GM12878 (cell line): ENCODE measurements at regions not wholly inside any gene's neighbourhood (a gene's known extent, or its start where the extent isn't known, plus 50 kb on each side); places are given as distances from the start of the nearest gene placed in this dataset.

Experiments used
- ATAC-seq: fragments of 200-7000 bp; cut with Tn5 transposase; 3 replicates; pipeline ENCODE4 v1.9.1; 2020; ENCODE audit warnings: mild to moderate bottlenecking, moderate library complexity
- BruUV-seq: library from RNA; stranded (reverse); fragments of 400-500 nt; replicated peaks from 2 replicates; lab custom pipeline; 2021; lab: Mats Ljungman, UMichigan
- CTCF ChIA-PET: fragments of 300-600 bp; sonication (Branson Sonifier 250); formaldehyde crosslinking; extraction: SDS; loops from one replicate; lab custom pipeline; 2021; ENCODE audit warnings: inconsistent platforms; lab: Yijun Ruan, JAX
- POLR2A ChIA-PET: fragments of 350-600 bp; formaldehyde crosslinking; extraction: SDS; loops from one replicate; lab custom pipeline; 2021; ENCODE audit warnings: inconsistent platforms; lab: Charles Lee
- RAD21 ChIA-PET: fragments of 300-600 bp; sonication (Branson Sonifier 250); formaldehyde crosslinking; loops from one replicate; lab custom pipeline; 2023; ENCODE audit warnings: antibody characterized with exemption; ENCODE audit not compliant: unreplicated experiment; lab: Charles Lee
- SMC1A ChIA-PET: fragments of 300-600 bp; sonication (Branson Sonifier 250); formaldehyde crosslinking; loops from one replicate; lab custom pipeline; 2023; ENCODE audit not compliant: unreplicated experiment, uncharacterized antibody; lab: Charles Lee
- DNase-seq: peaks from one replicate; pipeline ENCODE4 v3.0.0-alpha.2; 2011; ENCODE audit warnings: low read depth, low spot score
- FAIRE-seq: peaks from 3 replicates; lab custom pipeline; 2011; peaks lifted over from hg19 to GRCh38; lab: Jason Lieb, UNC
- H2AFZ ChIP-seq: 2 replicates; pipeline ENCODE4 v1.6.0; 2011; ENCODE audit warnings: low read depth, low read length, control low read depth; ENCODE audit not compliant: control insufficient read depth
- H3K27ac ChIP-seq: 2 replicates; pipeline ENCODE4 v1.5.1; 2011; ENCODE audit warnings: control low read depth; ENCODE audit not compliant: control insufficient read depth, insufficient read depth
- H3K27me3 ChIP-seq, 2 experiments: replicated peaks in 1 of 2; 2 replicates each; pipeline versions ENCODE4 v1.6.0 to v1.6.1; 2011; ENCODE audit warnings: low read length in 1 of 2; ENCODE audit not compliant: control insufficient read depth in 2 of 2, insufficient read depth in 2 of 2
- H3K36me3 ChIP-seq, 2 experiments: 2 replicates each; pipeline ENCODE4 v1.5.1; 2011; ENCODE audit warnings: low read length in 1 of 2; ENCODE audit not compliant: control insufficient read depth in 2 of 2, insufficient read depth in 2 of 2
- H3K4me1 ChIP-seq: 2 replicates; pipeline ENCODE4 v1.6.1; 2011; ENCODE audit warnings: mild to moderate bottlenecking, low read length, moderate library complexity, mixed read lengths; ENCODE audit not compliant: control insufficient read depth, insufficient read depth
- H3K4me2 ChIP-seq: 2 replicates; pipeline ENCODE4 v1.6.0; 2011; ENCODE audit warnings: control low read depth; ENCODE audit not compliant: control insufficient read depth, insufficient read depth
- H3K4me3 ChIP-seq: fragments of 200-600 bp; sonication (generic); 2 replicates; pipeline ENCODE4 v1.5.1; 2016
- H3K79me2 ChIP-seq: 2 replicates; pipeline ENCODE4 v1.6.0; 2011; ENCODE audit warnings: low read length; ENCODE audit not compliant: control insufficient read depth, insufficient read depth
- H3K9ac ChIP-seq: 2 replicates; pipeline ENCODE4 v1.8.0; 2011; ENCODE audit warnings: low read length, control low read depth, mixed read lengths; ENCODE audit not compliant: control insufficient read depth, insufficient read depth
- H3K9me3 ChIP-seq: replicated peaks from 3 replicates; pipeline ENCODE4 v1.5.1; 2011; ENCODE audit warnings: mild to moderate bottlenecking, low read length; ENCODE audit not compliant: control insufficient read depth, insufficient read depth
- H4K20me1 ChIP-seq: 2 replicates; pipeline ENCODE4 v1.6.0; 2011; ENCODE audit not compliant: control insufficient read depth, insufficient read depth
- ATF7 ChIP-seq: fragments of 450-650 bp; IDR thresholded peaks from 2 replicates; pipeline ENCODE4 v1.6.1; 2016; ENCODE audit warnings: low read depth, mild to moderate bottlenecking
- CBX5 ChIP-seq: sonication (generic); IDR thresholded peaks from 2 replicates; pipeline ENCODE4 v1.6.1; 2016; ENCODE audit warnings: low read depth, moderate library complexity, mild to moderate bottlenecking, inconsistent platforms
- CREM ChIP-seq: IDR thresholded peaks from 2 replicates; pipeline ENCODE4 v1.6.1; 2014; ENCODE audit warnings: antibody characterized with exemption, low read depth
- E2F8 ChIP-seq: fragments of 450-650 bp; IDR thresholded peaks from 2 replicates; pipeline ENCODE4 v1.6.1; 2018; ENCODE audit warnings: mild to moderate bottlenecking, low read depth, moderate library complexity; ENCODE audit not compliant: partially characterized antibody
- IKZF2 ChIP-seq, 2 experiments: fragments of 450-650 bp; IDR thresholded peaks; 2 replicates each; pipeline ENCODE4 v1.6.1; 2017; ENCODE audit warnings: mild to moderate bottlenecking in 2 of 2, moderate library complexity in 2 of 2
- MYB ChIP-seq: fragments of 150-350 bp; IDR thresholded peaks from 2 replicates; pipeline ENCODE4 v1.6.1; 2014; ENCODE audit warnings: mild to moderate bottlenecking, low read depth, low read length, borderline replicate concordance
- NFYA ChIP-seq: IDR thresholded peaks from 2 replicates; pipeline ENCODE4 v1.6.1; 2011; ENCODE audit warnings: low read depth, mild to moderate bottlenecking, low read length, improper control_type of control experiment, borderline replicate concordance
- NRF1 ChIP-seq: conservative IDR thresholded peaks from 2 replicates; pipeline ENCODE4 v1.6.1; 2011; ENCODE audit warnings: mild to moderate bottlenecking, low read depth, low read length, improper control_type of control experiment
- PAX8 ChIP-seq: fragments of 450-650 bp; IDR thresholded peaks from 2 replicates; pipeline ENCODE4 v1.6.1; 2017; ENCODE audit warnings: mild to moderate bottlenecking, moderate library complexity
- PML ChIP-seq: IDR thresholded peaks from 2 replicates; pipeline ENCODE4 v1.6.1; 2012; ENCODE audit warnings: low read length, inconsistent platforms
- RUNX3 ChIP-seq: IDR thresholded peaks from 2 replicates; pipeline ENCODE4 v1.6.1; 2012; ENCODE audit warnings: low read length, inconsistent platforms
- SMAD5 ChIP-seq: IDR thresholded peaks from 2 replicates; pipeline ENCODE4 v1.6.1; 2016; ENCODE audit warnings: antibody characterized with exemption, low read depth
- SPI1 ChIP-seq: IDR thresholded peaks from 2 replicates; pipeline ENCODE4 v1.6.1; 2011; ENCODE audit warnings: low read depth, mild to moderate bottlenecking, low read length, moderate library complexity, borderline replicate concordance; ENCODE audit not compliant: insufficient read depth
- SREBF2 ChIP-seq: IDR thresholded peaks from 2 replicates; pipeline ENCODE4 v1.6.1; 2012; ENCODE audit warnings: mild to moderate bottlenecking, low read length
- TCF7 ChIP-seq: IDR thresholded peaks from 2 replicates; pipeline ENCODE4 v1.6.1; 2014; ENCODE audit warnings: antibody characterized with exemption, borderline replicate concordance
- ZBTB33 ChIP-seq: fragments of 450-650 bp; IDR thresholded peaks from 2 replicates; pipeline ENCODE4 v1.6.1; 2017; ENCODE audit warnings: mild to moderate bottlenecking
- ZBTB40 ChIP-seq: fragments of 450-650 bp; IDR thresholded peaks from 2 replicates; pipeline ENCODE4 v1.6.1; 2016; ENCODE audit warnings: mild to moderate bottlenecking, moderate library complexity, borderline replicate concordance
- ZNF384 ChIP-seq: IDR thresholded peaks from 2 replicates; pipeline ENCODE4 v1.6.1; 2012; ENCODE audit warnings: low read depth, mild to moderate bottlenecking, low read length, improper control_type of control experiment, borderline replicate concordance
- in situ Hi-C: fragments of 300-500 bp; cut with MboI; formaldehyde crosslinking; loops from 9 replicates; pipeline ENCODE4 v1.14.3; 2018; ENCODE audit warnings: mixed read lengths
- intact Hi-C: fragments of 100-400 bp; cut with micrococcal nuclease; formaldehyde crosslinking; loops from one replicate; pipeline ENCODE4 v1.14.2; 2022; ENCODE audit not compliant: unreplicated experiment

GRCh38 chrX:42442745-42443144, 335.2 kb downstream of the PPP1R2C start:
- intact Hi-C loops (no loop called here), in situ Hi-C loops (no loop called here)
- Histone ChIP-seq H3K9me3 (no peaks in the 10 kb centered on the region; the same call in 1 of the 3 replicates), H3K27me3 (no peaks in the 10 kb centered on the region), H3K36me3 (no peaks in the 10 kb centered on the region), H3K4me1 (no peaks in the 10 kb centered on the region; the same call in 1 of the 2 replicates), H3K9ac (no peak overlapping the region), H3K79me2 (no peaks in the 10 kb centered on the region), H3K4me3 (no peak overlapping the region), H3K4me2 (no peak overlapping the region), H4K20me1 (no peaks in the 10 kb centered on the region), H2AFZ (no peak overlapping the region), H3K27ac (no peak overlapping the region)
- ChIA-PET SMC1A (interaction anchor here (1.1 kb wide), 1 partner anchor 311 kb away, joined by 3 read pairs; no protein-coding TSS in a partner anchor), POLR2A (no interaction called here), RAD21 (interaction anchor here (1.3 kb wide), 1 partner anchor 644 kb away, joined by 5 read pairs; no protein-coding TSS in a partner anchor), CTCF (no interaction called here)
- DNase-seq (no peak), FAIRE-seq (no peak), ATAC-seq (peak; percentile 66)
- no TSS peak for BruUV-seq
- TF ChIP-seq NFYA (no peak), ATF7 (no peak), PML (no peak), TCF7 (no peak), ZBTB40 (no peak), PAX8 (no peak), SMAD5 (no peak), RUNX3 (no peak), MYB (no peak), ZNF384 (no peak), SREBF2 (no peak), NRF1 (no peak), ZBTB33 (no peak), E2F8 (no peak), CREM (no peak), CBX5 (no peak), SPI1 (no peak), IKZF2 (IDR thresholded peaks at IDR 0.05) (no peak)
